K562 (cell line): ENCODE measurements at regions not wholly inside any gene's neighbourhood (a gene's known extent, or its start where the extent isn't known, plus 50 kb on each side); places are given as distances from the start of the nearest gene placed in this dataset.

Experiments
- ATAC-seq: fragments of 200-7000 bp; cut with Tn5 transposase; 3 replicates; pipeline ENCODE4 v1.9.1; 2020; ENCODE audit warnings: moderate library complexity
- BruUV-seq: library from RNA; stranded (reverse); fragments of 400-500 nt; replicated peaks from 2 replicates; lab custom pipeline; 2021; lab: Mats Ljungman, UMichigan
- CTCF ChIA-PET: fragments of 300-600 bp; formaldehyde crosslinking; extraction: SDS; loops from one replicate; lab custom pipeline; 2021; ENCODE audit warnings: low intra/inter-chr PET ratio; lab: Yijun Ruan, JAX
- POLR2A ChIA-PET: fragments of 300-600, 350-650 bp; sonication (Branson Sonifier 250); formaldehyde crosslinking; extraction: SDS; loops from one replicate; lab custom pipeline; 2021; ENCODE audit warnings: antibody characterized with exemption, inconsistent platforms; lab: Yijun Ruan, JAX
- DNase-seq, 4 experiments: peaks; one replicate each; pipeline versions ENCODE4 v3.0.0 to v3.0.0-alpha.2; 2011 to 2018; ENCODE audit warnings: low spot score in 3 of 4, mixed read lengths in 3 of 4; ENCODE audit errors: extremely low read depth in 1 of 4
- FAIRE-seq: peaks from 2 replicates; lab custom pipeline; 2011; peaks lifted over from hg19 to GRCh38; lab: Jason Lieb, UNC
- H2AFZ ChIP-seq: 2 replicates; pipeline ENCODE4 v1.6.0; 2011; ENCODE audit warnings: low read depth, low read length, control low read depth, inconsistent platforms
- H3K27ac ChIP-seq: fragments of 200-600 bp; 3 replicates; pipeline ENCODE4 v1.8.0; 2011; ENCODE audit warnings: low read depth, mild to moderate bottlenecking, control low read depth, inconsistent platforms, low read length, moderate library complexity, mixed read lengths; ENCODE audit errors: extremely low read depth
- H3K27me3 ChIP-seq, 2 experiments: fragments of 300-600 bp in 1 of 2; 2 replicates in 1 of 2; 3 replicates in 1 of 2; pipeline versions ENCODE4 v1.6.0 to v1.8.0; 2011; ENCODE audit warnings: inconsistent platforms in 2 of 2, low read length in 2 of 2, mild to moderate bottlenecking in 1 of 2, mixed read lengths in 1 of 2, moderate library complexity in 1 of 2; ENCODE audit not compliant: control insufficient read depth in 2 of 2, insufficient read depth in 2 of 2
- H3K36me3 ChIP-seq: fragments of 300-600 bp; 3 replicates; pipeline ENCODE4 v1.8.0; 2011; ENCODE audit warnings: mild to moderate bottlenecking, low read length, inconsistent platforms; ENCODE audit not compliant: control insufficient read depth, insufficient read depth
- H3K4me1 ChIP-seq, 2 experiments: fragments of 200-600 bp in 1 of 2; replicated peaks in 1 of 2; 2 replicates in 1 of 2; 3 replicates in 1 of 2; pipeline versions ENCODE4 v1.5.1 to v1.8.0; 2011; ENCODE audit warnings: inconsistent platforms in 2 of 2, low read length in 2 of 2, mild to moderate bottlenecking in 1 of 2, mixed read lengths in 1 of 2, moderate library complexity in 1 of 2; ENCODE audit not compliant: control insufficient read depth in 2 of 2, insufficient read depth in 2 of 2
- H3K4me2 ChIP-seq: 2 replicates; pipeline ENCODE4 v1.6.1; 2011; ENCODE audit warnings: low read length, control low read depth, inconsistent platforms, mixed read lengths; ENCODE audit not compliant: insufficient read depth
- H3K4me3 ChIP-seq: fragments of 200-600 bp; sonication (generic), shearing (Covaris generic); 2 replicates; pipeline ENCODE4 v1.5.1; 2016; ENCODE audit warnings: control low read depth, inconsistent platforms
- H3K79me2 ChIP-seq: fragments of 200-600 bp; 3 replicates; pipeline ENCODE4 v1.8.0; 2011; ENCODE audit warnings: low read length, inconsistent platforms; ENCODE audit not compliant: control insufficient read depth, insufficient read depth
- H3K9ac ChIP-seq, 2 experiments: 2 replicates each; pipeline versions ENCODE4 v1.6.0 to v1.6.1; 2011; ENCODE audit warnings: low read depth in 2 of 2, low read length in 2 of 2, control low read depth in 1 of 2, inconsistent platforms in 1 of 2, mild to moderate bottlenecking in 1 of 2, mixed read lengths in 1 of 2; ENCODE audit not compliant: insufficient read depth in 1 of 2
- H3K9me1 ChIP-seq: one replicate; pipeline ENCODE4 v1.6.0; 2011; ENCODE audit warnings: inconsistent platforms, mild to moderate bottlenecking, low read length, moderate library complexity; ENCODE audit not compliant: control insufficient read depth, insufficient read depth
- H3K9me3 ChIP-seq: replicated peaks from 2 replicates; pipeline ENCODE4 v1.5.1; 2011; ENCODE audit warnings: low read depth, low read length, inconsistent platforms; ENCODE audit not compliant: control insufficient read depth, insufficient read depth
- H4K20me1 ChIP-seq: replicated peaks from 2 replicates; pipeline ENCODE4 v1.6.1; 2011; ENCODE audit warnings: low read length, inconsistent platforms, mixed read lengths; ENCODE audit not compliant: control insufficient read depth, insufficient read depth
- CBX5 ChIP-seq: IDR thresholded peaks from 2 replicates; pipeline ENCODE4 v1.6.1; 2014; ENCODE audit warnings: low read depth, borderline replicate concordance
- HDAC1 ChIP-seq, 2 experiments: fragments of 450-650 bp; IDR thresholded peaks; 2 replicates each; pipeline ENCODE4 v1.6.1; 2016 to 2017; ENCODE audit warnings: inconsistent platforms in 1 of 2, mild to moderate bottlenecking in 1 of 2, moderate library complexity in 1 of 2
- KDM1A ChIP-seq, 2 experiments: fragments of 450-650 bp; IDR thresholded peaks; 2 replicates each; pipeline ENCODE4 v1.6.1; 2016; ENCODE audit warnings: mild to moderate bottlenecking in 2 of 2
- MAFK ChIP-seq: IDR thresholded peaks from 2 replicates; pipeline ENCODE4 v1.6.1; 2011; ENCODE audit warnings: low read length, improper control_type of control experiment
- PHB ChIP-seq: fragments of 250-450 bp; sonication (Bioruptor Pico); IDR thresholded peaks from 2 replicates; pipeline ENCODE4 v1.5.0; 2021
- PHF21A ChIP-seq: fragments of 450-650 bp; IDR thresholded peaks from 2 replicates; pipeline ENCODE4 v1.6.1; 2017; ENCODE audit warnings: low read depth, borderline replicate concordance
- RCOR1 ChIP-seq, 2 experiments: IDR thresholded peaks; 2 replicates each; pipeline ENCODE4 v1.6.1; 2012; ENCODE audit warnings: low read depth in 2 of 2, low read length in 2 of 2, borderline replicate concordance in 1 of 2, improper control_type of control experiment in 1 of 2
- SAP30 ChIP-seq: fragments of 200-600 bp; sonication (generic); IDR thresholded peaks from 2 replicates; pipeline ENCODE4 v1.6.1; 2012; ENCODE audit warnings: borderline replicate concordance, low read depth, mild to moderate bottlenecking, moderate library complexity, low read length, control low read depth, inconsistent platforms; ENCODE audit not compliant: insufficient read depth, poor library complexity, severe bottlenecking
- SMC3 ChIP-seq: conservative IDR thresholded peaks from 2 replicates; pipeline ENCODE4 v1.6.1; 2011; ENCODE audit warnings: low read depth, low read length, improper control_type of control experiment; ENCODE audit not compliant: insufficient read depth
- SP1 ChIP-seq: sonication (generic); formaldehyde crosslinking; IDR thresholded peaks from 2 replicates; pipeline ENCODE4 v1.8.1; 2022; ENCODE audit warnings: mild to moderate bottlenecking, missing genetic modification reagents
- SRSF9 ChIP-seq: fragments of 200-400 bp; formaldehyde crosslinking; IDR thresholded peaks from 2 replicates; pipeline ENCODE4 v1.6.1; 2017; ENCODE audit warnings: low read depth, low read length, borderline replicate concordance
- TOE1 ChIP-seq, 2 experiments: fragments of 450-650 bp in 1 of 2; sonication (generic) in 1 of 2; formaldehyde crosslinking in 1 of 2; IDR thresholded peaks; 2 replicates each; pipeline versions ENCODE4 v1.7.1 to v1.8.0; 2016 to 2022; ENCODE audit warnings: borderline replicate concordance in 2 of 2, mild to moderate bottlenecking in 2 of 2, antibody characterized with exemption in 1 of 2, inconsistent platforms in 1 of 2, low read depth in 1 of 2, missing genetic modification reagents in 1 of 2, moderate library complexity in 1 of 2
- TRIM28 ChIP-seq: fragments of 450-650 bp; IDR thresholded peaks from 2 replicates; pipeline ENCODE4 v1.6.1; 2017
- U2AF1 ChIP-seq: fragments of 200-400 bp; formaldehyde crosslinking; optimal IDR thresholded peaks from 2 replicates; pipeline ENCODE3; 2017; ENCODE audit warnings: mild to moderate bottlenecking, low read depth, low read length, moderate library complexity
- ZKSCAN3 ChIP-seq: fragments of 250-450 bp; sonication (Bioruptor Pico); IDR thresholded peaks from 2 replicates; pipeline ENCODE4 v1.4.0; 2020
- WGBS: fragments of 100-300 bp; shearing (Covaris generic); methylation state at CpG from one replicate; pipeline ENCODE4 v1.1.6; 2016; ENCODE audit warnings: low coverage, mixed read lengths; ENCODE audit not compliant: insufficient coverage; ENCODE audit errors: missing lambda C conversion rate; 5-methylcytosine and 5-hydroxymethylcytosine counted together
- in situ Hi-C: fragments of 300-500 bp; cut with MboI; formaldehyde crosslinking; loops from 4 replicates; pipeline ENCODE4 v1.15.0; 2018; ENCODE audit warnings: inconsistent platforms, mixed read lengths
- intact Hi-C: fragments of 100-400 bp; cut with micrococcal nuclease; formaldehyde crosslinking; loops from 2 replicates; pipeline ENCODE4 v1.14.2; 2022

DNA sequence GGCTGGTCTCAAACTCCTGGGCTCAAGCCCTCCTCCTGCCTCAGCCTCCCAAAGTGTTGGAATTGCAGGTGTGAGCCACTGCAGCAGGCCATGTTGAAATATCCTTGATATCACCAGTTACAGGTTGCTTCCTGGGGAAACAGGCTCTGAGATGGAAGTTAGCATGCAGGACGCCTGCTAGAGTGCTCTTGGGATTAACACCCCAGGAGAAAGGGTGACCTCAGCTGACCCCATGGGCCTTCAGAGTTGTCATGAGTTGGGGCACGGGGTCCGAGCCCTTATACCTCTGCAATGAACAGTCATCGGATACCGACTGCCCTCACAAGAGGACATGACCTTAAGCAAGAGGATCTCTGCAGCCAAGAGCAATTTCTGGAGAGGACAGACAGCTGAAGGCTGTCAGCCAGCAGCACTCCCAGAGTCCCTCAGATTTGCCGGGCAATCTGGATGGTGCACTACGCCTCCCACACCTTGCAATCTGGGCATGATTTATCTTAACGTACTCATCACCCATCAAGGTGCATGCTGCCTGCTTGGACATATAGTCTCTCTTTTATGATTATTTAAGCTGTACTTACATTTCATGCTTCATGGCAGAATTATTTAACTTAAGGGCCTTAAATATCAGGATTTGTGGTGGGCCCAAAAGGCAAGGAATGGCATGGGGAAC, 134.6 kb downstream of the ADSS2 start:
- Histone ChIP-seq H3K27me3 (no peaks in the 10 kb centered on the region), H3K9me3 (no peaks in the 10 kb centered on the region), H3K27ac (no peak overlapping the region), H2AFZ (no peak overlapping the region), H3K79me2 (no peaks in the 10 kb centered on the region), H4K20me1 (no peaks in the 10 kb centered on the region), H3K4me1 (peaks cover 6 to 17% of the 10 kb centered on the region in 2 experiments), H3K36me3 (no peaks in the 10 kb centered on the region), H3K4me2 (no peak overlapping the region), H3K9ac (no peak overlapping the region), H3K9me1 (no peaks in the 10 kb centered on the region), H3K4me3 (no peak overlapping the region)
- ATAC-seq: no peak
- intact Hi-C loops (loop anchor here (5.0 kb wide), 1 partner anchor 75 kb away; no protein-coding TSS in a partner anchor), in situ Hi-C loops (no loop called here)
- no TSS peak for BruUV-seq
- WGBS: 59% methylated on average over 8 of the region's 8 CpGs
- no peak for FAIRE-seq
- POLR2A ChIA-PET: interaction anchor here (1.5 kb wide), 1 partner anchor 14 kb away, joined by 3 read pairs; no protein-coding TSS in a partner anchor
- TF ChIP-seq SRSF9 (no peak), SP1 (no peak), SAP30 (no peak), SMC3 (no peak), RCOR1 (IDR thresholded peaks at IDR 0.05; ENCODE audit: borderline replicate concordance in 1 of 2, low read depth in 2 of 2, low read length in 2 of 2) (peak in 1 of 2 experiments; percentile 74; a peak in 1 of 4 replicates), MAFK (no peak), PHB (CRISPR knock-in tag) (no peak), PHF21A (no peak), HDAC1 (IDR thresholded peaks at IDR 0.05) (0 out of 4 replicates have a peak, but pooled peaks of 1 of the 2 experiments have one; percentile 46), TRIM28 (no peak), ZKSCAN3 (CRISPR knock-in tag) (no peak), U2AF1 (no peak), CBX5 (no peak), KDM1A (IDR thresholded peaks at IDR 0.05) (peak; percentile 87 to 90), TOE1 (IDR thresholded peaks at IDR 0.05; ENCODE audit: borderline replicate concordance) (no peak), TOE1 (CRISPR knock-in tag; IDR thresholded peaks at IDR 0.05; ENCODE audit: borderline replicate concordance, low read depth) (no peak)
- CTCF ChIA-PET: no interaction called here
- DNase-seq: no peak
